Stimulated activated naive B cell treated with anti-CD40 and anti-IgM and Interleukin-4, amounts not matched to agents 10 μg/mL and 1 μg/mL and 100 μg/mL, for 72 hours (primary cell): ENCODE measurements at regions not wholly inside any gene's neighbourhood (a gene's known extent, or its start where the extent isn't known, plus 50 kb on each side); places are given as distances from the start of the nearest gene placed in this dataset.
"Not testable (repeated sequence)": the region's sequence is repeated elsewhere in the genome, so short reads cannot be mapped to it uniquely, and the experiment has no call there.

Source experiments
- ATAC-seq, 2 donors: fragments of 150-1000 bp; cut with Tn5 transposase; replicated peaks; 2 replicates each; pipeline ENCODE4 v1.10.0; 2021; ENCODE audit warnings: moderate library complexity in 1 of 2
- DNase-seq: peaks from one replicate; pipeline ENCODE4 v3.0.0; 2021
- H3K27ac Mint-ChIP-seq: one replicate; pipeline ENCODE4 v1.8.0; 2022; ENCODE audit warnings: mild to moderate bottlenecking, mixed read lengths
- H3K27me3 Mint-ChIP-seq, 2 donors: one replicate each; pipeline ENCODE4 v1.8.0; 2022; ENCODE audit warnings: mixed read lengths in 2 of 2
- H3K36me3 Mint-ChIP-seq, 2 donors: one replicate each; pipeline ENCODE4 v1.8.0; 2022; ENCODE audit warnings: mixed read lengths in 2 of 2, mild to moderate bottlenecking in 1 of 2
- H3K4me1 Mint-ChIP-seq, 2 donors: one replicate each; pipeline ENCODE4 v1.8.0; 2022; ENCODE audit warnings: mixed read lengths in 2 of 2, mild to moderate bottlenecking in 1 of 2
- H3K4me3 Mint-ChIP-seq, 2 donors: one replicate each; pipeline ENCODE4 v1.8.0; 2022; ENCODE audit warnings: mild to moderate bottlenecking in 2 of 2, mixed read lengths in 2 of 2, moderate library complexity in 1 of 2
- H3K9me3 Mint-ChIP-seq, 2 donors: one replicate each; pipeline ENCODE4 v1.8.0; 2022; ENCODE audit warnings: mixed read lengths in 2 of 2, mild to moderate bottlenecking in 1 of 2

- no peak overlapping the region for H3K4me3 Mint-ChIP-seq
- H3K9me3 Mint-ChIP-seq = no peaks in the 10 kb centered on the region
- peaks cover 0 to 2% of the 10 kb centered on the region in 2 donors for H3K4me1 Mint-ChIP-seq
- no peak overlapping the region for H3K27ac Mint-ChIP-seq
- DNase-seq (no peak), ATAC-seq (no peak)
- peaks cover 17 to 20% of the 10 kb centered on the region in 2 donors for H3K27me3 Mint-ChIP-seq
- no peaks in the 10 kb centered on the region for H3K36me3 Mint-ChIP-seq
Observed at GRCh38 chr2:175310813-175311504, 129.4 kb upstream of the ATP5MC3 start.

GRCh38 chr2:175309799-175310198 lies 128.3 kb upstream of the ATP5MC3 start:
- peaks cover 0 to 2% of the 10 kb centered on the region in 2 donors for H3K4me1 Mint-ChIP-seq
- DNase-seq = no peak
- peaks cover 19 to 20% of the 10 kb centered on the region in 2 donors for H3K27me3 Mint-ChIP-seq
- H3K9me3 Mint-ChIP-seq = no peaks in the 10 kb centered on the region
- no peak overlapping the region for H3K27ac Mint-ChIP-seq
- no peaks in the 10 kb centered on the region for H3K36me3 Mint-ChIP-seq
- ATAC-seq = no peak
- H3K4me3 Mint-ChIP-seq = no peak overlapping the region

GRCh38 chr2:175308005-175308404 lies 126.5 kb upstream of the ATP5MC3 start:
- DNase-seq = no peak
- ATAC-seq = no peak
- no peaks in the 10 kb centered on the region for H3K9me3 Mint-ChIP-seq
- H3K27me3 Mint-ChIP-seq = peaks cover 22 to 25% of the 10 kb centered on the region in 2 donors
- H3K4me3 Mint-ChIP-seq = no peak overlapping the region
- peaks cover 0 to 2% of the 10 kb centered on the region in 2 donors for H3K4me1 Mint-ChIP-seq
- no peak overlapping the region for H3K27ac Mint-ChIP-seq
- no peaks in the 10 kb centered on the region for H3K36me3 Mint-ChIP-seq

GRCh38 chr2:175304541-175304940 lies 123.0 kb upstream of the ATP5MC3 start:
- no peak overlapping the region for H3K4me3 Mint-ChIP-seq
- peaks cover 11 to 22% of the 10 kb centered on the region in 2 donors for H3K27me3 Mint-ChIP-seq
- no peak overlapping the region for H3K27ac Mint-ChIP-seq
- no peaks in the 10 kb centered on the region for H3K4me1 Mint-ChIP-seq
- no peaks in the 10 kb centered on the region for H3K36me3 Mint-ChIP-seq
- ATAC-seq (no peak), DNase-seq (no peak)
- H3K9me3 Mint-ChIP-seq = no peaks in the 10 kb centered on the region

GRCh38 chr2:175293776-175294175 lies 112.3 kb upstream of the ATP5MC3 start:
- Mint-ChIP-seq H3K4me1 (no peaks in the 10 kb centered on the region), H3K9me3 (peaks cover 0 to 4% of the 10 kb centered on the region in 2 donors), H3K36me3 (no peaks in the 10 kb centered on the region), H3K4me3 (no peak overlapping the region), H3K27me3 (peaks cover 41 to 45% of the 10 kb centered on the region in 2 donors), H3K27ac (no peak overlapping the region)
- no peak for DNase-seq
- no peak for ATAC-seq

- no peak for DNase-seq
- no peak overlapping the region for H3K4me3 Mint-ChIP-seq
- ATAC-seq = no peak
- peaks cover 0 to 4% of the 10 kb centered on the region in 2 donors for H3K9me3 Mint-ChIP-seq
- no peaks in the 10 kb centered on the region for H3K36me3 Mint-ChIP-seq
- H3K4me1 Mint-ChIP-seq = no peaks in the 10 kb centered on the region
- H3K27me3 Mint-ChIP-seq = peaks cover 46 to 51% of the 10 kb centered on the region in 2 donors
- H3K27ac Mint-ChIP-seq = no peak overlapping the region
Observed at GRCh38 chr2:175293195-175293594, 111.7 kb upstream of the ATP5MC3 start.

- ATAC-seq (no peak), DNase-seq (no peak)
- Mint-ChIP-seq H3K27ac (no peak overlapping the region), H3K27me3 (peaks cover 9 to 12% of the 10 kb centered on the region in 2 donors), H3K36me3 (no peaks in the 10 kb centered on the region), H3K9me3 (no peaks in the 10 kb centered on the region), H3K4me3 (no peak overlapping the region), H3K4me1 (peaks cover 0 to 2% of the 10 kb centered on the region in 2 donors)
Observed at GRCh38 chr2:175282886-175283285, 101.4 kb upstream of the ATP5MC3 start.

GRCh38 chr2:175282300-175282699 lies 100.8 kb upstream of the ATP5MC3 start:
- ATAC-seq = peak; percentile 65 to 81
- H3K27me3 Mint-ChIP-seq = peaks cover 9 to 12% of the 10 kb centered on the region in 2 donors
- peaks cover 0 to 2% of the 10 kb centered on the region in 2 donors for H3K4me1 Mint-ChIP-seq
- no peaks in the 10 kb centered on the region for H3K9me3 Mint-ChIP-seq
- no peak overlapping the region for H3K27ac Mint-ChIP-seq
- no peak for DNase-seq
- H3K4me3 Mint-ChIP-seq = no peak overlapping the region
- no peaks in the 10 kb centered on the region for H3K36me3 Mint-ChIP-seq

GRCh38 chr2:175277772-175278171 lies 96.3 kb upstream of the ATP5MC3 start:
- H3K27ac Mint-ChIP-seq = no peak overlapping the region
- no peaks in the 10 kb centered on the region for H3K9me3 Mint-ChIP-seq

GRCh38 chr2:175275539-175275938 lies 94.0 kb upstream of the ATP5MC3 start:
- ATAC-seq (no peak), DNase-seq (no peak)
- no peak overlapping the region for H3K4me3 Mint-ChIP-seq
- H3K4me1 Mint-ChIP-seq = no peaks in the 10 kb centered on the region
- no peaks in the 10 kb centered on the region for H3K36me3 Mint-ChIP-seq
- H3K27me3 Mint-ChIP-seq = peaks cover 15 to 32% of the 10 kb centered on the region in 2 donors
- no peaks in the 10 kb centered on the region for H3K9me3 Mint-ChIP-seq
- no peak overlapping the region for H3K27ac Mint-ChIP-seq

More at GRCh38 chr2:175277772-175278171, 96.3 kb upstream of the ATP5MC3 start:
- H3K36me3 Mint-ChIP-seq = no peaks in the 10 kb centered on the region
- peaks cover 9 to 22% of the 10 kb centered on the region in 2 donors for H3K27me3 Mint-ChIP-seq
- peaks cover 0 to 2% of the 10 kb centered on the region in 2 donors for H3K4me1 Mint-ChIP-seq
- DNase-seq (no peak), ATAC-seq (no peak)
- no peak overlapping the region for H3K4me3 Mint-ChIP-seq

- no peak overlapping the region for H3K4me3 Mint-ChIP-seq
- H3K4me1 Mint-ChIP-seq = no peaks in the 10 kb centered on the region
- peaks cover 0 to 6% of the 10 kb centered on the region in 2 donors for H3K9me3 Mint-ChIP-seq
- H3K36me3 Mint-ChIP-seq = no peaks in the 10 kb centered on the region
- H3K27me3 Mint-ChIP-seq = peaks cover 9 to 16% of the 10 kb centered on the region in 2 donors
- no peak for DNase-seq
- no peak for ATAC-seq
- no peak overlapping the region for H3K27ac Mint-ChIP-seq
Observed at GRCh38 chr2:175259164-175259563, 77.7 kb upstream of the ATP5MC3 start.

- Mint-ChIP-seq H3K27ac (no peak overlapping the region), H3K4me1 (no peaks in the 10 kb centered on the region), H3K4me3 (no peak overlapping the region), H3K9me3 (peaks cover 0 to 6% of the 10 kb centered on the region in 2 donors), H3K36me3 (no peaks in the 10 kb centered on the region), H3K27me3 (peaks cover 20 to 21% of the 10 kb centered on the region in 2 donors)
- ATAC-seq (no peak), DNase-seq (no peak)
Observed at GRCh38 chr2:175256806-175257585, 75.5 kb upstream of the ATP5MC3 start.

- H3K4me3 Mint-ChIP-seq, DNase-seq, H3K36me3 Mint-ChIP-seq, H3K27ac Mint-ChIP-seq, H3K9me3 Mint-ChIP-seq, H3K4me1 Mint-ChIP-seq, ATAC-seq: not testable (repeated sequence)
- peaks cover 14 to 21% of the 10 kb centered on the region in 2 donors for H3K27me3 Mint-ChIP-seq
Observed at GRCh38 chr2:175256391-175256790, 74.9 kb upstream of the ATP5MC3 start.

GRCh38 chr2:175253871-175254270 lies 72.4 kb upstream of the ATP5MC3 start:
- H3K4me3 Mint-ChIP-seq = no peak overlapping the region
- peaks cover 0 to 6% of the 10 kb centered on the region in 2 donors for H3K9me3 Mint-ChIP-seq
- H3K4me1 Mint-ChIP-seq = peaks cover 0 to 1% of the 10 kb centered on the region in 2 donors
- peaks cover 19 to 22% of the 10 kb centered on the region in 2 donors for H3K27me3 Mint-ChIP-seq
- H3K27ac Mint-ChIP-seq = no peak overlapping the region
- ATAC-seq = no peak
- no peak for DNase-seq
- H3K36me3 Mint-ChIP-seq = no peaks in the 10 kb centered on the region
